IPS DF 6.9 (cell line): ENCODE measurements at regions not wholly inside any gene's neighbourhood (a gene's known extent, or its start where the extent isn't known, plus 50 kb on each side); places are given as distances from the start of the nearest gene placed in this dataset.
A peak's percentile ranks its signal among the peaks of the same experiment; 100 is the strongest.
"Not testable (repeated sequence)": the region's sequence is repeated elsewhere in the genome, so short reads cannot be mapped to it uniquely, and the experiment has no call there.

ENCODE experiments used
- DNase-seq: peaks from one replicate; pipeline ENCODE4 v3.0.0-alpha.2; 2013; ENCODE audit warnings: low read depth, low spot score
- H3K27ac ChIP-seq: one replicate; pipeline ENCODE4 v1.5.1; 2013; ENCODE audit warnings: low read length, control low read depth
- H3K27me3 ChIP-seq: 2 replicates; pipeline ENCODE4 v1.6.1; 2013; ENCODE audit warnings: mild to moderate bottlenecking, low read length; ENCODE audit not compliant: control insufficient read depth, insufficient read depth
- H3K36me3 ChIP-seq: 2 replicates; pipeline ENCODE4 v1.6.1; 2013; ENCODE audit warnings: low read length; ENCODE audit not compliant: control insufficient read depth, insufficient read depth
- H3K4me1 ChIP-seq: 2 replicates; pipeline ENCODE4 v1.6.1; 2013; ENCODE audit warnings: low read length; ENCODE audit not compliant: control insufficient read depth, insufficient read depth
- H3K4me3 ChIP-seq: 2 replicates; pipeline ENCODE4 v1.5.1; 2013; ENCODE audit warnings: mild to moderate bottlenecking, low read length
- H3K9me3 ChIP-seq: 2 replicates; pipeline ENCODE4 v1.6.1; 2013; ENCODE audit warnings: low read length, inconsistent platforms; ENCODE audit not compliant: control insufficient read depth, insufficient read depth
- WGBS: extraction: QIAGEN DNeasy Blood & Tissue Kit; methylation state at CpG from one replicate; pipeline ENCODE4 v1.1.7; 2013; ENCODE audit warnings: mixed read lengths, missing lambda C conversion rate; ENCODE audit not compliant: insufficient read length, insufficient coverage; 5-methylcytosine and 5-hydroxymethylcytosine counted together

GRCh38 chr10:5288359-5288758 is 76.4 kb upstream of the UCN3 start:
- Histone ChIP-seq H3K36me3 (no peaks in the 10 kb centered on the region), H3K4me1 (peaks cover 3% of the 10 kb centered on the region; the same call in 1 of the 2 replicates), H3K27me3 (no peaks in the 10 kb centered on the region), H3K9me3 (no peaks in the 10 kb centered on the region), H3K4me3 (no peak overlapping the region), H3K27ac (no peak overlapping the region)
- no CpG with 5 or more reads among the region's 4 CpGs for WGBS
- DNase-seq = no peak

GRCh38 chr10:5289228-5289627 is 75.5 kb upstream of the UCN3 start:
- not testable (repeated sequence) for H3K4me1 ChIP-seq, H3K27me3 ChIP-seq, H3K4me3 ChIP-seq, DNase-seq, H3K27ac ChIP-seq, H3K9me3 ChIP-seq, H3K36me3 ChIP-seq
- no CpG with 5 or more reads among the region's 1 CpG for WGBS

GRCh38 chr10:5291501-5292195 is 73.1 kb upstream of the UCN3 start:
- Histone ChIP-seq H3K27ac (no peak overlapping the region), H3K9me3 (no peaks in the 10 kb centered on the region), H3K4me1 (no peaks in the 10 kb centered on the region), H3K4me3 (no peak overlapping the region), H3K36me3 (no peaks in the 10 kb centered on the region), H3K27me3 (no peaks in the 10 kb centered on the region)
- no CpG with 5 or more reads among the region's 13 CpGs for WGBS
- DNase-seq = no peak

- Histone ChIP-seq H3K4me1 (no peaks in the 10 kb centered on the region), H3K27ac (no peak overlapping the region), H3K36me3 (no peaks in the 10 kb centered on the region), H3K9me3 (no peaks in the 10 kb centered on the region), H3K27me3 (no peaks in the 10 kb centered on the region), H3K4me3 (no peak overlapping the region)
- no peak for DNase-seq
- no CpG with 5 or more reads among the region's 7 CpGs for WGBS
Observed at GRCh38 chr10:5292196-5292735, 72.5 kb upstream of the UCN3 start.

- not testable (repeated sequence) for H3K36me3 ChIP-seq, DNase-seq, H3K27me3 ChIP-seq, H3K4me1 ChIP-seq, H3K27ac ChIP-seq, H3K9me3 ChIP-seq, H3K4me3 ChIP-seq
- no CpG with 5 or more reads among the region's 2 CpGs for WGBS
Observed at GRCh38 chr10:5292970-5293369, 71.8 kb upstream of the UCN3 start.

- Histone ChIP-seq H3K4me1 (no peaks in the 10 kb centered on the region), H3K4me3 (no peak overlapping the region), H3K27ac (no peak overlapping the region), H3K27me3 (no peaks in the 10 kb centered on the region), H3K9me3 (no peaks in the 10 kb centered on the region), H3K36me3 (no peaks in the 10 kb centered on the region)
- peak; percentile 83 for DNase-seq
- WGBS = no CpG with 5 or more reads among the region's 15 CpGs
Observed at GRCh38 chr10:5293691-5294550, 70.8 kb upstream of the UCN3 start.

- no peaks in the 10 kb centered on the region for H3K9me3 ChIP-seq
- no peak overlapping the region for H3K4me3 ChIP-seq
- no CpG with 5 or more reads among the region's 3 CpGs for WGBS
- H3K27me3 ChIP-seq = no peaks in the 10 kb centered on the region
- H3K36me3 ChIP-seq = no peaks in the 10 kb centered on the region
- DNase-seq = no peak
- no peaks in the 10 kb centered on the region for H3K4me1 ChIP-seq
- no peak overlapping the region for H3K27ac ChIP-seq
Observed at GRCh38 chr10:5297466-5297865, 67.3 kb upstream of the UCN3 start.

GRCh38 chr10:5297996-5298395 is 66.8 kb upstream of the UCN3 start:
- WGBS = no CpG with 5 or more reads among the region's 4 CpGs

GRCh38 chr10:5299950-5300349 is 64.8 kb upstream of the UCN3 start:
- no peak for DNase-seq
- Histone ChIP-seq H3K36me3 (no peaks in the 10 kb centered on the region), H3K4me3 (no peak overlapping the region), H3K4me1 (no peaks in the 10 kb centered on the region), H3K9me3 (no peaks in the 10 kb centered on the region), H3K27me3 (no peaks in the 10 kb centered on the region), H3K27ac (no peak overlapping the region)
- no CpG with 5 or more reads among the region's 3 CpGs for WGBS

More at GRCh38 chr10:5297996-5298395, 66.8 kb upstream of the UCN3 start:
- H3K27ac ChIP-seq = no peak overlapping the region
- DNase-seq = no peak
- no peaks in the 10 kb centered on the region for H3K9me3 ChIP-seq
- no peaks in the 10 kb centered on the region for H3K36me3 ChIP-seq
- no peaks in the 10 kb centered on the region for H3K27me3 ChIP-seq
- no peak overlapping the region for H3K4me3 ChIP-seq
- H3K4me1 ChIP-seq = no peaks in the 10 kb centered on the region

- Histone ChIP-seq H3K36me3 (no peaks in the 10 kb centered on the region), H3K4me1 (no peaks in the 10 kb centered on the region), H3K4me3 (no peak overlapping the region), H3K27ac (no peak overlapping the region), H3K27me3 (no peaks in the 10 kb centered on the region), H3K9me3 (no peaks in the 10 kb centered on the region)
- DNase-seq = no peak
- no CpG with 5 or more reads among the region's 2 CpGs for WGBS
Observed at GRCh38 chr10:5303504-5303903, 61.3 kb upstream of the UCN3 start.
